ENCODE measurements at regions not wholly inside any gene's neighbourhood (a gene's known extent, or its start where the extent isn't known, plus 50 kb on each side); places are given as distances from the start of the nearest gene placed in this dataset.

DNA sequence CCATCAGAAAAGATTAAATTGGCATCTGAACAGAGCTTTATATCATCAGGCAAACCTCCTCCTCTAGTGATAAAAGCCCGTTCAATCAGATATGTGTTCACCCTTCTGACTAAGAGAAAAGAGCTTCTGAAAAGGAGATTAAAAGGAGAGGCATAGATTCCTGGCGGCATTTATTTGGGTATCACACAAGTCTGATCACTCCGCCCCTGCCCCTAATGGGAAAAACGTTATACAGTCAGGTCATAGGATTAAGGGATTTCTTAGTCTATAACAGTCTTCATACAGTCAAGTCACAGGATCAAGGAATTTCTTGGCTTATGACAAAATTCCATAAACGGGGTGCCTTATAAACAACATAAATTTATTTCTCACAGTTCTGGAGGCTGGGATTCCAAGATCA lies 295.4 kb upstream of the SATB1 start:
- no peak for TF ChIP-seq CTCF (conservative IDR thresholded peaks at IDR 0.05 in 1 of 2, IDR thresholded peaks at IDR 0.05 in 1 of 2; ENCODE audit: extremely low read depth in 1 of 2, insufficient read depth in 1 of 2, low read depth in 1 of 2, low read length in 2 of 2)
- no peak for TF ChIP-seq EZH2 (IDR thresholded peaks at IDR 0.05; ENCODE audit: borderline replicate concordance, low read length)
